Ovary (tissue), 7 donors: ENCODE measurements at regions not wholly inside any gene's neighbourhood (a gene's known extent, or its start where the extent isn't known, plus 50 kb on each side); places are given as distances from the start of the nearest gene placed in this dataset.

Source experiments
- DNase-seq, 5 donors: peaks; one replicate each; pipeline ENCODE4 v3.0.0-alpha.2; 2019 to 2020
- H3K27ac ChIP-seq, 2 donors: fragments of 200-600 bp; one replicate each; pipeline versions ENCODE4 v1.5.1 to v1.8.0; 2019 to 2022
- H3K27me3 ChIP-seq: fragments of 200-600 bp; one replicate; pipeline ENCODE4 v1.8.0; 2022
- H3K36me3 ChIP-seq: fragments of 200-600 bp; sonication (generic); one replicate; pipeline ENCODE4 v1.5.1; 2019
- H3K4me1 ChIP-seq: one replicate; pipeline ENCODE4 v1.8.1; 2013; ENCODE audit warnings: mild to moderate bottlenecking, moderate library complexity; ENCODE audit not compliant: insufficient read depth
- H3K4me3 ChIP-seq: fragments of 200-600 bp; sonication (generic); one replicate; pipeline ENCODE4 v1.5.1; 2017
- H3K9me3 ChIP-seq, 2 donors: fragments of 200-600 bp in 1 of 2; sonication (generic) in 1 of 2; one replicate each; pipeline versions ENCODE4 v1.5.1 to v1.8.1; 2013 to 2019; ENCODE audit warnings: mild to moderate bottlenecking in 1 of 2, moderate library complexity in 1 of 2
- CTCF ChIP-seq, 3 donors: fragments of 450-650 bp in 2 of 3; fragments of 200-600 bp in 1 of 3; IDR thresholded peaks; one replicate each; pipeline versions ENCODE4 v1.5.1 to v1.8.0; 2016 to 2022; ENCODE audit warnings: antibody characterized with exemption in 3 of 3, mild to moderate bottlenecking in 1 of 3
- EP300 ChIP-seq: sonication (generic); formaldehyde crosslinking; IDR thresholded peaks from one replicate; pipeline ENCODE4 v1.6.1; 2017; ENCODE audit warnings: antibody characterized with exemption
- POLR2A ChIP-seq: fragments of 450-650 bp; IDR thresholded peaks from one replicate; pipeline ENCODE4 v1.6.1; 2017; ENCODE audit warnings: antibody characterized with exemption, mild to moderate bottlenecking, moderate library complexity
- WGBS, 3 donors: extraction: QIAGEN DNeasy Blood & Tissue Kit in 1 of 3; methylation state at CpG; one replicate each; pipeline versions ENCODE4 v1.1.5 to v1.1.7; 2013 to 2017; 5-methylcytosine and 5-hydroxymethylcytosine counted together
- intact Hi-C, 4 donors: fragments of 100-400 bp; cut with DNase I; formaldehyde crosslinking; loops; one replicate each; pipeline versions ENCODE4 v1.11.0 to v1.15.1; 2022 to 2023
- donor health status: DM: no; HTN: no; CAD: no; lungs with moderate emphysema.
- donor health status: DM: no; HTN: no; CAD: no.
- donor health status: Bipolar disorder and iron deficiency.
- donor health status: DM: no; HTN: no; CAD: no.
- donor health status: DM: yes; HTN: yes; CAD: no.

- Histone ChIP-seq H3K9me3 (no peaks in the 10 kb centered on the region), H3K4me1 (no peaks in the 10 kb centered on the region), H3K4me3 (no peak overlapping the region), H3K27me3 (no peaks in the 10 kb centered on the region), H3K36me3 (no peaks in the 10 kb centered on the region), H3K27ac (no peak overlapping the region)
- intact Hi-C loops = no loop called here
- 45 to 61% (median 45%) methylated on average over 5 of the region's 5 CpGs for WGBS, 3 donors
- TF ChIP-seq POLR2A (no peak), CTCF (IDR thresholded peaks at IDR 0.05) (no peak)
- DNase-seq = no peak
These were observed 260.8 kb downstream of the FGFR2 start for GRCh38 chr10:121337427-121337826.

GRCh38 chr10:121338206-121338980, 259.9 kb downstream of the FGFR2 start:
- no peak for TF ChIP-seq CTCF (IDR thresholded peaks at IDR 0.05)
- no peak for TF ChIP-seq EP300
- no peak for TF ChIP-seq POLR2A
- 91% methylated on average over 9 of the region's 9 CpGs for WGBS, 3 donors
- Histone ChIP-seq H3K36me3 (no peaks in the 10 kb centered on the region), H3K27me3 (no peaks in the 10 kb centered on the region), H3K27ac (no peak overlapping the region), H3K4me1 (no peaks in the 10 kb centered on the region), H3K9me3 (no peaks in the 10 kb centered on the region), H3K4me3 (no peak overlapping the region)
- DNase-seq = no peak
- intact Hi-C loops = no loop called here

DNA sequence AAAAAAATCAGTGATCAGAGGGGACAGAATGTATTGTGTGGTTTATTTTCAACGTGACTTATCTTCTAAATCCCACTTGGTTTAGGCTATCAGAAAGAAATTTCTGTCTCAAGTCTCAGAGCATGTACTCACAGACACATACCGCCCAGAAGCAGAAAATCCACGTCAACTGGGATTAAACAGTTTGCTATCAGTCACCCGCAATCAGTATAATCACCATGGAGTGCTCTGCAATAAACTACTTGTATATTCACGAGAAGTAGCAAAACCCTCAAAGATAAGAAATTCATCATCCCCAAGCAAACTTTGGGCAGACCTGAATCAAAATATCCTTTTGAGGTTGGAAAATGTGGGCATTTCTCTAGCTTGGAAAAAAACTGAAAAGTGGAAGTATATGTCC, 259.1 kb downstream of the FGFR2 start:
- Histone ChIP-seq H3K36me3 (no peaks in the 10 kb centered on the region), H3K27ac (no peak overlapping the region), H3K9me3 (no peaks in the 10 kb centered on the region), H3K4me3 (no peak overlapping the region), H3K4me1 (no peaks in the 10 kb centered on the region), H3K27me3 (no peaks in the 10 kb centered on the region)
- TF ChIP-seq CTCF (IDR thresholded peaks at IDR 0.05) (no peak), POLR2A (no peak), EP300 (no peak)
- no peak for DNase-seq
- intact Hi-C loops = no loop called here
- WGBS, 3 donors = 77 to 90% (median 83%) methylated on average over 5 of the region's 5 CpGs

DNA sequence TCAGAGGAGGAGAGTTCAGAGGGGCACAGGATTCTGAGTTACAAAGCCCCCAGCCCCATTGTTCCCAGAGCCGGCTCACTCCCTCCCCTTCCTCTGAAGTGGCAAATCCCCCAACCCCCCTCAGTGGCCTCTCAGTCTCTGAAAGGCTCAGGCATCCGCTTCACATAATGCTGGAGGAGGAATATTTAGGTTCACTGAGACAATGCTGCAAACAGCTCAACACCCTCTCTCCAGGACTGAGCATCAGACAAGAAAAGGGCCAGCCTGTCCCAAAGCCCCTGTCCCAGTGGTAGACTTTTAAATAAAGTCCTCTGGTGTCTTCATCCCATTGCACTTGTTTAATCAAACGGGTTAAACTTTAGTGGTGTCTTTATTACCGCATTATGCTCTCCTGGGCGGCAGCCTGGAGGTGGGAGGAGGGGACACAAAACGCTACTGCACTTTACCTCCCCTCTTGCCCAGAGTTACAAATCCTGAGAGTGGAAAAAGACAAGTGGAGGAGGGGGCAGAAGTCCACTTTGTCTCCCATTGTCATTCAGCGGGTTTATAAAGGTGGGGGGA, 257.9 kb downstream of the FGFR2 start:
- H3K27me3 ChIP-seq = no peaks in the 10 kb centered on the region
- intact Hi-C loops = no loop called here
- no peak overlapping the region for H3K4me3 ChIP-seq
- H3K4me1 ChIP-seq = no peaks in the 10 kb centered on the region
- H3K9me3 ChIP-seq = no peaks in the 10 kb centered on the region
- no peak for DNase-seq
- no peaks in the 10 kb centered on the region for H3K36me3 ChIP-seq
- WGBS, 3 donors = 37 to 51% (median 49%) methylated on average over 7 of the region's 7 CpGs
- H3K27ac ChIP-seq = no peak overlapping the region
- TF ChIP-seq POLR2A (no peak), EP300 (no peak), CTCF (IDR thresholded peaks at IDR 0.05) (no peak)
